Renal cortex interstitium (tissue), 11 donors: ENCODE measurements at regions not wholly inside any gene's neighbourhood (a gene's known extent, or its start where the extent isn't known, plus 50 kb on each side); places are given as distances from the start of the nearest gene placed in this dataset.

Experiments used
- DNase-seq, 11 donors: peaks; one replicate each; pipeline ENCODE4 v3.0.0-alpha.2; 2013; ENCODE audit warnings: low read depth in 9 of 11, low spot score in 4 of 11; ENCODE audit errors: extremely low read depth in 1 of 11

DNA sequence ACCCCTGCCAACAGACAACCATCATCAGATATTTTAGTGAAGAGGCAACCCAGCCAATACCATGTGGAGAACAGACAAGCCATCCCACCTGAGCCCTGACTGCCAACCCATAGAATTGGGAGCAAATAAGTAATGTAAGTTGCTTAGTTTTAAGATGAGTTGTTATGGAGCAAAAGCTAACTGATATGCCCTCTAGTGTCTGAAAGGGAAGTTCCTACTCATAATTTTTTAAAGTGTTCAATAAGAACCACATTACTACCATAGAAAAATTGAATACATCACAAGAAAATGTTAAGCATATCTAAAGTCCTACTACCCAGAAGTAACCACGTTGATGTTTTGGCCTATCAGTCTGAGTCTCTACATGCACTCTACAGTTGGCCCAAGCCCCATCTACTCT, 50.8 kb upstream of the SLC36A4 start:
- no peak for DNase-seq

DNA sequence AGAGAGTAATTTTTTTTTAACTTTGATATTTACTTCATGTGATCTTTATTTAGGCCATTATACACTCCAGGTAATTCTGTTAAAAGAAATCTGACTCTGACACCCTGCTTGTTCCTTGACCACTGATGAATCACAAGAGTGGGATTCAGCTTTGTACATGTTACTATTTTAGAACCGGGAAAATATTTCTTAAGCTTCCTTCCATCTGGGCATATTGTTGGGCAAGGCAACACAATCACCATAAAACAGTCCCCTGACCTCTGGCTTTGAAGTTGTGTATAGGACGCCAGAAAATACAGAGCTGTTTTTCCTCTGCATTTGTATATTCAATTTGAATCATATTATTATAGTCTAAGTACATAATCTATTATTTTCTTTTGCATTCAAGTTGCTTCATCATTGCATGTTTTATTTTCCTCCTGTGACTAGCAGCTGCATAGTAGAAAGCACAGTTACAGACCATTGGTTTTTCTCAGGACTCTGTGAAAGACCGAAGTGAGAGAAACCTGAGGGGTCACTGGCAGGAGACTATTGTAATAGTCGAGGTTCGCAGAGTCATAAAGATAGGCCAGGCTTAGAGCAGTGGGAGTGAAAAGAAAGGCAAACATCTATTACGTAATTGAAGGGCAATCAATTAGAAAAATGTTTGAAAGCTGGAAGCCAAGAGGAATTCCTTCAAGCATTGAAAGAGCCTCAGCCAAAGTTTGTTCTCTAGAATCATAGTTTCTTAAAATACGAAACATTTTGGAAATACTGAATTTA, 51.8 kb upstream of the SLC36A4 start:
- DNase-seq, result peak in 3 of 11 donors; percentile 3 to 25 (median 5)

DNA sequence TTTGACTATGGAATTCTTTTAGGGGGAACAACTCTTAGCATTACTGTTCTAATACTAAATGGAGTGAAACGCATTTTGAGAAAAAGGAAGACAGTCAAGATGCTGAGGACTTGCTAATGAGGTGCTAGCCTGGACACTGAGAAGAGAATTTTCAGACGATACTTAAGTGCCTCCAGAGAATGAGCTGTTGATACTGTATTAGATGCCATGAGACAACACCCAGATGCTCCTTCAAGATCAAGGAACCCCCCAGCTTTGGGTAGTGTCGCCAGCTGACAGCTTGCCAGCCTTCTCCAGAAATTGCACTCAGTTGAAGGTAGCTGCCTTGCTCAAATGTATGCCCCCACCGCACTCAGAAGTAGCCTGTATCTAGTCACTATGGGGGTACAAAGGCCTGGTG, 52.5 kb upstream of the SLC36A4 start:
- DNase-seq, result no peak

DNA sequence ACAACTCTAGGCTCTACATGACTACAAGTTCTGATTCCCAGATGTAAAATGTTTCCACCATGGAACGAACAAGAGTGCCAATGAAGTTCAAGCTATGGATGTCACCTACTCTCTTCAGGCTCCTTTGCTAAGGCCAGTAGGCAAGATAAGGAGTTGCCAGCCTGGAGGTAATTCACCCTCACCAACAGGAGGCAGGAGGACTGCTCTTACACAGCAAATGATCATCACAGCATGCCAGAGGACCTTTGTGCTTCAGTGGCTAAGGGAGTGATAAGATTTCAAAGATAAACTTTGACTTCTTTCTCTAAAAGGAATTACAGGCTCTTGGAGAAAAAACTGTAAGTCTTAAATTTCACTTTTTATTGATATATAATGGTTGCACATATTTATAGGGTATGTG, 54.1 kb upstream of the SLC36A4 start:
- DNase-seq, result no peak

DNA sequence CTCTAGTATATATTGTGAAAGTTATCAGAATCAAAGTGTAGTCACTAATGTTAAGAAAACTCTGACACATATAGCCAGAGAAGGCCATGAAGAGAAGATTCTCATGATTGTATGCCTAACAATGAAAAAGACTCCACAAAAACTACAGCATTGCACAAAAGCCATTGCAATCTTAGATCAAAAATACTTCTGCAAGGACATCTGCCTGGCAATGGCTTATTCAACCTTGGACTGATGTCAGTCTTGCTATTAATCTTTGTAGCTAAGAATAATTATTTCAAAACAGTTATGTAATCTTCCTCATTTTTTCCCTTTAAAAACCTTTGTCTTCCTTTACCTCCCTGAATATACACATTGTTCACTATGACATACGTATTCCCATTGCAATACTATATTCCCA, 55.3 kb upstream of the SLC36A4 start:
- DNase-seq, result no peak

DNA sequence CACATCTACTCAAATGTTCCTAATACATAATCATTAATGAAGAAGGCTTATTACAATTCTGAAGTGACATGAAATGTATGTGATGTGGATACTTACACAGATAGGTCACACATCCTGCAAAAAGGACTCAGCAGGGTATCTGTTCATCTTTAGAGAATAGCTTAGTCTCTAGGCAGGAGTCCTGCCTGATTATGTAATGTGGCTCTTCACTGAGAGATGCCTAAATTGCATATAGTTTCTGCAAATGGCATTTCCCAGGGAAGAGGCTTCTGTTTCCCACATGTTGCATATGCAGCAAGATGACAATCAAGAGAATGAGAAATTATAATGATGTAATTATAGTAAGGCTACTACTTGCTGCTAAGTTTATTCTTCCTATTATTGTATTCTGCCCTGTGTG, 58.8 kb upstream of the SLC36A4 start:
- no peak for DNase-seq

DNA sequence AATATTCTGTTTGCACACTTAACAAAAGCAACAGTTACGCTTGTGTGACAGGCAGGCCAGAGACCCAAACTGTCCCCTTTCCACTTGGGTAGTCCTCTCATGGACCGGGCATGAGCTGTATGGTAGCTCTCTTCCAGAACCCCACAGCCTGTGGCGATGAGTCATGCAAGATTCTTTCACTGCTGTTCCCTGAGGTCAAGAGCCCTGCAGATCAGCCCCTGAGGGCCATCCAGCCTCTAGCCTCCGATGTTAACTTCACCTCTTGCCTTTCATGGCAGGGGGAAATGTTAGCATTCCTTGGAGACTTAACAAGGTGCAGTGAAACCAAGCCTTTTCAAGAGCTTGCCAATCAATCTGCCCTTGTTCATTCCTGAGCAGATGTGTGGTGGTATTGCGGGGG, 63.2 kb upstream of the DEUP1 start:
- DNase-seq, result no peak

DNA sequence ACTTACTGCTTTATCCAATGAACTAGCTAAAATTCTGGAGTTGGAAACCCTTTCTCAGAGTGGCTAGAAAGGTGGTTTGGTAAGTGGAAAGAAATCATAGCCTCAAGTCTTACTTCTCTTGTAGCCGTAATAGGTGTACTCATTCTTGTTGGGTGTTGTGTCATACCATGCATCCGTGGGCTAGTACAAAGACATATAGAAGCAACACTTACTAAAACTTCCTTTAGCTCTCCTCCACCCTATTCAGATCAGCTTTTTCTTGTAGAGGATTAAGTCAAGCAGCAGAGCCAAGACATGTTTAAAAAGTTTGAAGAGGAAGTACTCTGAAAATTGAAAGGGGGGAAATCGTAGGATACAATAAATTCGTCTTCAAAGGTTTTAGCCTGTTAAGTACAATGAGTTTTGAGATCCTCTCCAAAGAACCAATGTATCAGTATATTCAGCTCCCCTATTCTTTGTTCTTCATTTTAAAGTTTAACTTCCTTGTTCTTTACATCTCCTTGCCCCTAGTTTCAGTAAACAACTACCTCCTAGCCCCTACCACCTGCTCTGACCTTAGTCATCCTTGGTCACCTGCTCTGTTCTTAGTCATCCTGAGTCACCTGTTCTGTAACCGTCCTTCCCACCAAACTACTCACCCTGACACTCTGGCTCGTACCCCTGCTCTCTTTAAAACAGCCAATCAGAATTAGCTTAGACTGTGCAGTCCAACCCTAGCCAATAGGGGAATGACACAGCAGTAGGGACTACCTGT, 62.1 kb upstream of the DEUP1 start:
- DNase-seq, result no peak

DNA sequence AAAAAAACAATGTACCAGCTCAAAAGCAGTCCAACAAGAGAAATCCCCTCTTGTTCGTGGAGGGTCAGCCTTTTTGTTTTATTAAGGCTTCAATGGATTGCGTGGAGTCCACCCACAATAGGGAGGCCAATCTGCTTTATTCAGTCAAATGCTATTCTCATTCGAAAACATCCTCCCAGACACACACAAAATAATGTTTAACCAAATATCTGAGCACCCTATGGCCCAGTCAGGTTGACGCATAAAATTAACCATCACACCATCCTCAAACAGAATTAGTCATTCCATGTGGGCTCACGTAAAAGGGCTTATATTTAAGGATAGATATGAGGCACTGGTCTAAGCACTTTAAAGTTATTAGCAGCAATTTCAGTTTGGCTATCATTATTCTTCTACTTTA, 58.9 kb upstream of the DEUP1 start:
- DNase-seq, result no peak

DNA sequence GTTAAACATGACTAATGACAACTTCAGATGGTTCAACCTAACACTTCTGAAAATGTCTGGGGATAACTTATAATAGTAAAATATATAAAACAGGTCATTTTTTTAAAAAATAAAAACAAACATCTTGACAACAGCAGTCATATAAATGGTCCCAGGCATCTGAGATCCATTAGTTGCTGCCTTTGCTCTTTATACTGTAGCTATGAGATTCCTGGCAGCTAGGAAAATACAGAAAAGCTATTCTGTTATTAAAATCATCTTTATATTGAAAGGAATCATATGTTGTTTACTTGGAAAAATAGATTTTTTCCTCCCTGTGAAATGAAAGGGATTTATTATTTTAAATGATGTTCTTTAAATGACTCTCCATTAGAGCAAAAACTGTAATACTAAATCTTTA, 55.7 kb upstream of the DEUP1 start:
- DNase-seq, result no peak

DNA sequence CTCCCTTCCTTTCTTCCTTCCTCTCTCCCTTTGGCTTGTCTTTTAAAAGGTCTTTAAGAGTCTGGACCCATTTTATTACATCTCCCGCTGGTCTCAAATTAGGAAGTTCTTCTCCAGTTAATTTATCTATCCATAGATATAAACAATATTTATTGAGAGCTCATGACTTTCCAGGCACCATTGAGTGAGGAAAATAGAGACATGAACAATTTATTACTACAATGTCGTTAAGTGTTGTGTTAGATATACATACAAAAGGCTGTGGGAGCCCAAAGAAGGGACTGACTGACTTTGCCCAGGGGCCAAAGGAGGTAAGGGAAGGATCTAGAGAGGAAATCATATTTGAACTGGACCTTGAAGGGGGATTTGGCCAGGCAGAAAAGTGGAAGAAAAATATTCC, 51.6 kb upstream of the DEUP1 start:
- no peak for DNase-seq

DNA sequence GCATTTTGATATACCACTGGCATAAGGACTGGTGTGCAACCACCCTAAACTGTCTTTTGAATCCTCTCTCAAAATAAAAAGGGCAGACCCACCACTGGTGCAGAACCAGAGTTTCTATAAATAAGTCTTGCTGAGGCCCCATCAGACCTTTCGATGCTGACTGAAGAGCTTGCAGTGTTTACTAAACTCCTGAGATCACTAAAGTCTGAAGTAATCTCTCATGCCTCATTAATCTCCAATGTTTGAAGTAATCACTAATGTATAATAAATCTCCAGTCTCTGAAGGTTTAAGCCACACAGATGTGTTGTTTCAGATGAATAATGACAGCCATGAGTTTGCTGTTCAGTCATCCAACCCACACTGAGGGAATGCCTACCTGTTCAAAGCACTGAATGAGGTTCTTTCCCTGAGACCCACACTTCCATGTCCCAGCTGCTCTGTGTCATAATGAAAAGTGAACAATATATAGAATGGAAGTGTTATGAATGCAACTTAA, 50.6 kb upstream of the DEUP1 start:
- DNase-seq, result peak; percentile 31 to 77 (median 57)
